NOMO-1 treated with dmso at 0.1 percent for 144 hours (cell line): ENCODE measurements at regions not wholly inside any gene's neighbourhood (a gene's known extent, or its start where the extent isn't known, plus 50 kb on each side); places are given as distances from the start of the nearest gene placed in this dataset.
"Not testable (repeated sequence)": the region's sequence is repeated elsewhere in the genome, so short reads cannot be mapped to it uniquely, and the experiment has no call there.

Source experiments
- DNase-seq: peaks from one replicate; lab custom pipeline; 2025; ENCODE audit not compliant: unreplicated experiment; lab: John Stamatoyannopoulos, UW

DNA sequence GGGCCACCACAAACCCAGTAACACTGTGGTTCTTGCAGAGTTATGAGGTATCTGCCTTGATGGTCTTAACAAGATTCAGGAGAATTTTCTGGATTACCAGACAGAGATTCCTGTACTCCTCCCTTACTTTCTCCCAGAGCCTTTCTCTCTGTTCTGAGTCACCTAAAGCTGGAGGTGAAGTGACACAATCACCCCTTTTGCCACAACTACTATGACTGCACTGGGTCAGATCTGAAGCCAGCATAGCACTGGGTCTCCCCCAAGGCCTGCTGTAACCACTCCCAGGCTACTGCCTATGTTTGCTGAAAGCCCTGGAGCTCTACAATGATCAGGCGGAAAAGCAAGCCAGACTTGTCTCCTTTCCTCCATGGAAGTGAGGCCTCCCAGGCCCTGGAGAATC, 156.7 kb upstream of the NEGR1 start:
- no peak for DNase-seq

DNA sequence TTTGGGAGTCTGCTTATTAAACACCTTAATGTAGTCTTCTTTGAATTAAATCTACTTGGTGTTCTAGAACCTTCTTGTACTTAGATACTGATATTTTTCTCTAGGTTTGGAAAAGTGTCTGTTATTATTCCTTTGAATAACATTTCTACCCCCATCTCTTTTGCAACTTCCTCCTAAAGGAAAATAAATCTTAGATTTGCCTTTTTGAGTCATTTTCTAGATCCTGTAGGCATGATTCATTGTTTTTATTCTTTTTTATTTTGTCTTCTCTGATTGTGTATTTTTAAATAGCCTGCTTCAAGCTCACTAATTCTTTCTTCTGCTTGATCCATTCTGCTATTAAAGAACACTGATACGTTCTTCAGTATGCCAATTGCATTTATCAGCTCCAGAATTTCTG, 155.9 kb upstream of the NEGR1 start:
- no peak for DNase-seq

DNA sequence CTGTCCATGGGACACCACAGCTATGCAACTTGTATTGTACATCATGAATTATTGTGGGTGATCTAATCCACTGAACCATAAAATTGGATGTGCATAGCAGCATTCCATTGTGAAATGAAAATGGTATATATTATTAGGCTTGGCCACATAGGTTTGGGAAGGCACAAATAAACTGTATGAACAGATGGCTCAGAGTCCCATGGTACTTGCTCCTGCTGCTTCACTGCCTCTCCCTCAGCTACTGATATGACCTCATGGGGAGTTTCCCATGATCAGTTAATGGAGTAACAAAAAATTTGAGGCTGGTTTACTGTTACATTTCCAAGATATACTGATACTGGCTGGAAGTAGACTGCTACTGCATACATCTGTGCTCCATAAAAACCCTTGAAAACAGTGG, 152.7 kb upstream of the NEGR1 start:
- no peak for DNase-seq

DNA sequence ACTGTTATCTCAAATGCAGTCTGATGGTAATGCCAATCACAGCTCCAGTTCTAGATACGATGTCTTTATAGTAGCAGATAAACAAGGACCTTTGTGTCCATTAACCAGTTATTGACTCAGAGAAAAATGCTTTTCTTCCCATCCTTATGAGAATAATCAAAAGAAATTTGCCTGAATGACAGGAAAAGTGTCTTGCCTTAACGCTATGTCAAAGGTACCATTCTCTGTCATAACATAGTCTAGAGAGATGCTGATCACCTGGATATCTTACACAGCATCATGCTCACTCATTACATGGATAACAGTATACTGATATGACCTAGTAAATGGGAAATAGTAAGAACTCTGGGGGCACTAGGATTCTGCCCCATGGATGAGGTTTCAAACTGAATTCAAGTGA, 151.7 kb upstream of the NEGR1 start:
- no peak for DNase-seq

DNA sequence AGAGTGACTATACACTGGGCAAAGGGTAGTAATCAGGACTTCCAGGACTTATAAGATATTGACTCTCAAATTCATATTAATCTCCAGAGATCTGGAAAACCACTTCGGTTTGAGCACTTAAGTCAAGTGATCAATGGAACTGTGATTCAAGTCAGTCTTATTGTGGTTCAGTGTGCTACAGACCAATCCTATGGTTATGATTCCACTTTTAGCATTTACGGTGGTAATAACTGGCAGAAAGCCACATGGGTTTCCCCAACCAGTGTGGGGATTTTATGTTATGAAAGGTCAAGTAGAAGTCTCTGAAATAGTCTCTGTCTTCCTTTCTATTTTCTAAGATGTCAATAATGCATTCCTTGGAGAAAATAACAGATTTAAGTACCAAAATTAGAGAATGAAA, 151.3 kb upstream of the NEGR1 start:
- no peak for DNase-seq

DNA sequence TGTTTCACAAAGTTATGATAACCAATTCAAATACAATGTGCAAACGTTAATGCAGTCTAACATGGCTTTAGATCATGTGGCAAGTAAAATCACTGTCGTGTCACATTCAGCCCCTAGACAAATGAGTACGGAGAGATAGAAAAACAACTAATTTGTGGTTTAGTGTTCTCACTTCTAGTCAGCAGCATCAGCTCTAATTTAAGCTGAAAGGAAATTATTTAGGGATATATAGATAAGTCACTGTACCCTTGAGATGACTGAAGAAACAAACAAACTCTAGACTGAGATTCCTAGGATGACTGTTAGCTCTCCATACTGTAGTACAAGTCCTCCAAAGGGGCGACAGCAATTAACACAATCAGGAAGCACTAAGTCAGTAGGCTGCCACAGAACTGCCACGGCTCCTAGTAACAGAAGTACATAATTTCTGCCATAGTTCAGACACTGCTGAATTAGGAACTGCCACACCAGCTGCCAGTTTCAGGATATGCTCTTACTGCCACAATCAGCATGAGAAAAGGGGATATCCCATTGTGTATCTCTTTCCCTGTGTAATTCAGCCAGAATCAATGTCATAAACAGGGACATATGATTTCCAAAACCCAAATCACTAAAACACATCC, 150.4 kb upstream of the NEGR1 start:
- no peak for DNase-seq

DNA sequence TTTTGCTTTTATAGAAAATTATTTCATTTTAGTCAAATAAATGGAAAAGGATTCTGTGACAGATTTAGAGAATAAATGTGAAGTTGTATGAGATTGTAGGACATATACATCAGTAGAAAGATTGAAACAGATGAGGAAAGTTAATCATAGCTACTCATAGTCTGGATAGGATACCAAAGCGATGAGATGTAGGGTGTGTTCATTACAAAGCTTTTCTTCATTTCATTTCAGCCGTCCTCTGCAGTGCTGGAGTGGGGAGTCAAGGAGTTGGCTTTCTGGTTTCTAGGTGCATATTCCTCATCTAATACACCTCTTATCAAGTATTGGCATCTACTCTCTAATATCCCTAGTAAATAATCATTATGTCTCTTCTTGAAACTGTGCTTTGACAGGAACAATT, 149.5 kb upstream of the NEGR1 start:
- DNase-seq: no peak

DNA sequence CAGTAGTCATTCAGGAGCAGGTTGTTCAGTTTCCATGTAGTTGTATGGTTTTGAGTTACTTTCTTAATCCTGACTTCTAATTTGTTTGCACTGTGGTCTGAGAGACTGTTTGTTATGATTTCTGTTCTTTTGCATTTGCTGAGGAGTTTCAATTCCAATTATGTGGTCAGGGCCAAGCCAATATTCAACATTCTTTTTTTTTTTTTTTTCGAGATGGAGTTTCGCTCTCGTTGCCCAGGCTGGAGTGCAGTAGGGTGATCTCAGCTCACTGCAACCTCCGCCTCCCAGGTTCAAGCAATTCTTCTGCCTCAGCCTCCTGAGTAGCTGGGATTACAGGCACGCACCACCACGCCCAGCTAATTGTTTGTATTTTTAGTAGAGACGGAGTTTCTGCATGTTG, 145.9 kb upstream of the NEGR1 start:
- DNase-seq: not testable (repeated sequence)

DNA sequence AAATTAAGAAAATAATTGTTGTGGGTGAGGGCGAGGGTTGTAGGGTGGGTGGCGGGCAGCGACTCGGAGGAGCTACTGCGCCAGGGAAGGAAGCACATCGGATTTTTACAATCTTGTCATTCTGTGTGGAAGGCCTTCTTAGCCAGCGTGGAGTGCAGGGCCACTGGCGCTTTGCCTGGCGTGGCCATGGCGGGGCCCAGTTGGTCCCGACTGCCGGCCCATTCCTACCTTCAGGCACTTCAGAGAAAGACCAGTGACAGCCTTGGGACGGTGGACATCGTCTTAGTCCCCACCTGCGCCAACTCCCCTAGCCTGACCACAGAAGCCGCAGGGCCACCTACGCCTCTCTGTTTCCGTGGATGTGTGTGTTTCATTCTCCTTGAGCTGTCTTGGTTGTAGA, 136.9 kb upstream of the NEGR1 start:
- no peak for DNase-seq

DNA sequence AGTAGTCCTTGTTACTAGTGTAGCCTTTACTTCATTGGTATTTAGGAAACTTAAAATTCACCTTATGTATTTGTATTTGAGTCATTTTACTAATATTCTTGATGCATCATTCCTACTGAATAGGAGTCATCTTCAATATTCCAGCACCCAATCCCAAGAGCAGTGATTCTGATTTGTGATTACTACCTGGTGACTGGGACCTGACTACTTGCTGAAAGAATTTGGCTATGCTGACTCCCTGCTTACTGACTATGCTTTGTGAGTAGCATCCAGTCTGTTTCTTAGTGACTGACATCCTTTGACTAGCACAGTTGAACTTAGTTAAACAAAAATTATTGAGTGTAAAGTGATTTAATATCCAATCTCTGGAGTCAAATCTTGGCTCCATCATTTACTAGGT, 129.9 kb upstream of the NEGR1 start:
- DNase-seq: no peak

DNA sequence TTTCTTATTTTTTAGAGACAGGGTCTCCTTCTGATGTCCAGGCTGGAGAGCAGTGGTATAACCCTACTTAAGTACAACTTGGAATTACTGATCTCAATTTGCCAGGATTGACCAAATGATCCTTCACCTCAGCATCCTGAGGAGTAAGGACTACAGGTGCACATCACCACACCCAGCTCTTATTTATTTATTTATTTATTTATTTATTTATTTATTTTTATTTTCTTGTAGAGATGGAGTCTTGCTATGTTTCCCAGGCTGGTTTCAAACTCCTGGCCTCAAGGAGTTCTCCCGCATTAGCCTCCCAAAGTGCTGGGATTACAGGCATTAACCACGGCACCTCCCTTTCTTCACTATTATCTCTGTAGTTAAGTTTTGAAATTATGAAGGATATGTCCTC, 117.5 kb upstream of the NEGR1 start:
- no peak for DNase-seq

DNA sequence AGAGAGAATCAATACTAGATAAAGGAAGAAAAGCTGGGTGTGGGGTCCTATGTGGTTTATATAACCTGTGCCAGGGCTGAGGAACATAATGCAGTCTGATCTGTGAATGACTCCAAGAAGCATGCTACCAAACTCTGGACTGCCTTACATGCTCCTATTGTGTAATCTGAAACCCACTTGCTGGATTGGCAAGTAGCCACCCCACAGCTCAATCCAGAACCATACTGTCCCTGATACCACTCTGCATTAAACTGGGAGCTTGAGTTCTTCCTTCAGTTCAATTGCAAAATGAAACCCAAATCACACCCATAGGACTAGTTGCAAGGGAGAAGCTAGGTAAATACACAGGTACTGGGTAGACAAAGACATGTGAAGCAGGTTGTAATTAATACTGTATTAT, 115.4 kb upstream of the NEGR1 start:
- DNase-seq: no peak

DNA sequence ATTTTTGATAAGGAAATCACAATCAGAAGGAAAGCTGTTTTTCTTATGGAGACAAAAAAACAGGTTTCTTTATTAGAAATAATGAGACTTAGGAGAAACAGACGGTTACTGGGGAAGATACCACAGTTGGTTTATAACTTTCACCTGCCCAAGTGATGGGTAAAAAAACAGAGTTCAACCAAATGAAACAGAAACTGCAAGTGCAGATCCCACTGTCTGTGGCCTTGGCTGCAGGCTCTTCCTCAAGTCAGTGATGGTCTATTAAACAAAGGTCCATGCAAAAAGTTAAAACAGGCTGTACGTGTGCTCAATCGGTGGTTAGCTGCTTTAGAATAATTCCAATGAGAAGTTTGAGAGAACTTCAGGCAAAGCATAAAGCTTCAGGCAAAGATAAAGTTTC, 112.1 kb upstream of the NEGR1 start:
- no peak for DNase-seq

DNA sequence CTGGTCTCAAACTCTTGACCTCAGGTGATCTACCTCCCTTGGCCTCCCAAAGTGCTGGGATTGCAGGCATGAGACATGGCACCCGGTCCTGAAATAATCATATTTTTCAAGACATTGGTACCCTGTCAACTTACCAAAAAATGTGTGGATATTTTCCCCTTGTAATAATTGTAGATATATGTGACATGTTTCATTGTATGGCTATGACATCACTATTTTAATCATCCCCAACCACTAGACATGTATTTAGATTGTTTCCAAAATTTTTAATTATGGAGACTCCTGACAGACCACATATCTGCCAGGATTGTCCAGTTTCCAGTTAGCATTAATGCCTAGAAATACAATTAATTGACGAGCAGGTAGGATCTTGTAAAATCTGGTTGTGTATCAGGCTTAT, 96.7 kb upstream of the NEGR1 start:
- no peak for DNase-seq

DNA sequence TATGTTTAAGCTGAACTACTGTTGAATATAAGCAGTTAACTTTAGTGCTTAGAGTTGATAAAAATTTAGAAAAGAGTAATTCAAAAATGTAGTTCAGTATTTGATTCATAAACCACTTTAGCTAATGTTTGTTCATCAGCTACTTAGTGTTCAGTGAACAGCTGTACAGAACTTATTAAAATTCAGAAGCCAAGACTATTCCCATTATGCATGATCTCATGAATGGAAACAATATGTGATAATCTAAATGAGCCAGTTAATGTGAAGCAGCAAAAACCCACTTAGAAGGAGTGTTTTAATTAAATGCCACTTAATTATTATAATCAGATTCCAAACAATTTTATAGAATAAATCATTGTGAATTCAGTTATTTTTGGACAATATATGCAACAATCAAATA, 92.9 kb upstream of the NEGR1 start:
- no peak for DNase-seq

DNA sequence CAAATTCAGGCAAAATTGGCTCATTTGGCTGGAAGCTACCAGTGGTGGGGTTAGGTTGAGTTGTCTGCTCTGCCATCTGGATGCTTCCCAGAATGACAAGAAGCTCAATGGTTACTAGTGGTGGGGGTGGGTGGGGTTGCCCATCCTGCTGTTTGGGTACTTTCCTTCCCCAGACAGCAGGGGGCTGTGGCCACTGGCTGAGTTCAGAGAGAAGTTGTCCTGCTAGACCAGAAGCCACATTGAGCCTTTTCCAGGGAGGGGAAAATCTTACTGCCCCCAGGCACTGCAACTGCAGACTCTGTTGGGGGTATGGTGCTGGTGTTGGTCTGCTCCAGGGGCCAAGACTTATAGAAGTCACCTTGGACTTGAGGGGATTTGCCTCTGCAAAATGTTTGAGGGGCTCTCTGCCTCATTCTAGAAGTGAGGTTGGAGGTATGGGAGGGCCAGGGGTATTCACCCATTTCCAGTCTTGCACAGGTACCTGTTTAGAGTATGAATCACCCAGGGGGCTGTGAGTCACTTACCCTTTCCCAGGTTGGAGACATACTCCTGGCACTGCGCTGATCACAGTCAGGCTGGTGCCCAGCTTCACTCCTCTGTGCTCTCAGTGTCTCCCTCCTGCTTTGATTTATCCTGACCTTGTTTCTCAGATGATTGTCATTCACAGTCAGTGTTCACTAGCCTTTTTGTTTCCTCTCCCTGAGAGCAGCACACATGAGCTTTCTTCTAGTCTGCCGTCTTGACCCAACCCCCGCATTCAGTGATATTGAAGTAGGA, 89.1 kb upstream of the NEGR1 start:
- DNase-seq: no peak

DNA sequence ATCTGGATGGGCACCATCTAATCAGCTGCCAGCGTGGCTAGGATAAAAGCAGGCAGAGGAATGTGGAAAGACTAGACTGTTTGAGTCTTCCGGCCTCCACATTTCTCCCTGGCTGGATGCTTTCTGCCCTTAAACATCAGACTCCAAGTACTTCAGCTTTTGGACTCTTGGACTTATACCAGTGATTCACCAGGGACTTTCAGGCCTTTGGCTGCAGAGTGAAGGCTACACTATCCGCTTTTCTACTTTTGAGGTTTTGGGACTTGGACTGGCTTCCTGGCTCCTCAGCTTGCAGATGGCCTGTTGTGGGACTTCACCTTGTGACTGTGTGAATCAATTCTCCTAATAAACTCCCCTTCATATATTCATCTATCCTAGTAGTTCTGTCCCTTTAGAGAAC, 88.5 kb upstream of the NEGR1 start:
- DNase-seq: not testable (repeated sequence)

DNA sequence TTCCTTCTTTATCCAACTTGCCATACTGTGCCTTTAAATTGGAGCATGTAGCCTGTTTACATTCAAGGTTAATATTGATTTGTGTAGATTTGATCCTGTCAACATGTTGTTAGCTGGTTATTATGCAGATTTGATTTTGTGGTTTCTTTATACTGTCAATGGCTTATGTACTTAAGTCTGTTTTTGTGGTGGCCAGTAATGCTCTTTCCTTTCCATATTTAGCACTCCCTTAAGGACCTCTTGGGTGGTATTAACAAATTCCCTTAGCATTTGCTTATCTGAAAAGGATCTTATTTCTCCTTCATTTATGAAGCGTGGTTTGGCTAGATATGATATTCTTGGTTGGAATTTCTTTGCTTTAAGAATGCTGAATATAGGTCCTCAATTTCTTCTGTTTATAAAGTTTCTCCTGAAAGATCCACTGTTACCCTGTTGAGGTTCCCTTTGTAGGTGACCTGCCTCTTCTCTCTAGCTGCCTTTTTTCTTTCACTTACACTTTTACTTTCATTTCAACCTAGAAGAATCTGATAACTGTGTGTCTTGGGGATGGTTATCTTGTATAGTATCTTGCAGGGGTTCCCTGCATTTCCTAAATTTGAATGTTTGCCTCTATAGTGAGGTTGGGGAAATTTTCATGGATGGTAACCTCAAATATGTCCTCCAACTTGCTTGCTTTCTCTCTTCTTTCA, 86.9 kb upstream of the NEGR1 start:
- no peak for DNase-seq

DNA sequence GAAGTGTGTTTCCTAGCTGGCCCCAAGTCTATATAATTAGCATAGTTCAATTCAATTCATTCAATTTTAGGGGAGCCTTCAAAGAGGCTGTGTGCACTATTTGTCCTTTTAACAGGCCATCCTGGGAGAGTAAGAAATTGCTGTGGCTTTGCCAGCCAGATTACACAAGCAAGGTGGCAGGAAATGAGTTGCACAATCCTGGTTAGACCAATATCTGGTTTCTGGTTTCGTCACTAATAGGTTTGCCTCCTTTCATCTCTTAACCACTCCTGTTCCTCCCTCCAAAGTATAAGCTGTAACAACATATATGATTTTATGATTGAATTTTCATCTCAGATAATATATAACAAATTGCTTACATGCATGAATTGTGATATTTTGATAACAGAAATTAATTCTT, 84.1 kb upstream of the NEGR1 start:
- peak; percentile 76 for DNase-seq

DNA sequence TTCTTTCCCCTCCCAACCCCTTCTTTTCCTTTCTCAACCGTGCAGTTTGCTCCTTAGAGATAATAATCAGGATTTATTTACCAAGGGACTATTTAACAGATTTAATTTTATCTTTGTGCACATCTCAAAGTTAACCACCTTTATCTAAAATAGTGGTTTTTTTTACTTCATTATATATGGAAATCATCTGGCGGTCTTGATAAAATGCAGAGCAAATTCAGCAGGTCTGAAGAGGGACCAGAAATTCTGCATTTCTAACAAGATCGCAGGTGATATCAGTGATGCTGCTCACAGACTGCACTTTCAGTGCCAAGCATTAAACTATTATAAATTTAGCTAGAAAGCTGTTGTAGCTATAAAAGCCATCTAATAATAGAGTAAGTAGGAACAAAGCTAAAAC, 83.4 kb upstream of the NEGR1 start:
- no peak for DNase-seq

DNA sequence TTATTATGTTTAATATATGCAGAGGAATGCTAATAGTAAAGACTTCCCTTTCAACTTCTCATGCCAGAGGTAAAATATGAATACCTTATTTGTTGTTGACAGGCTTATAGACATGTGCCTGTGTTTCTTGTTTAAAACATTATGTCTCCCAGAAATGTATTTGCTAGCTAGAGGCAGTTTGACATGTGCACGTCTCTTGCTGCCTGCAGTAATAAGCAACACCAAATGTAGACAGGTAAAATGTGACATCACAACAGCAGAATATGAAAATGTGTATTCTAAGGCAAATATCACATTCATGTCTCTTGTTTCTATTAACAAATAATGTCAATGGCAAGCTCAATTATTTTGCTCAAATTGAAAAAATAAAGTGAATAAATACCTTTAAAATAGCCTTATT, 80.2 kb upstream of the NEGR1 start:
- no peak for DNase-seq

DNA sequence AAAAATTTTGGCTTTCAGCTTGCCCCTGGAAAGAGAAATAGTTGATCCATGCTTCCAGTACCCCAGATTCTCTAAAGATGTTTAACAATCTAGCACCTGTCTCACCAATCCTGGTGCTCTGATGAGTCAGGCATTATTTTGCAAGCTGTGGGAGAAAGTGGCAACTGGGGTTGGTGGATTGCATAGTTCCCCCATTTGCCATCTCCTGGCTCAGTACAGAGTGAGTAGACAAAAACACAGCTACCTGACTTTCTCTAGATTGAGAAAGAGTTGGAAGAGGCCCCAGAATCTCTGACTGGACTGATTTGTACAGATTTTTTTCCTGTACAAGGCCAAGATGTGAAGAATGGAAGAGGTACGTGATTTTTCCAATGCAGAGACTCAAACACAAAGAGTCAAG, 75.1 kb upstream of the NEGR1 start:
- no peak for DNase-seq
